ENCODE measurements at regions not wholly inside any gene's neighbourhood (a gene's known extent, or its start where the extent isn't known, plus 50 kb on each side); places are given as distances from the start of the nearest gene placed in this dataset.

GRCh38 chr21:39012326-39013230 lies 170.7 kb downstream of the PSMG1 start:
- Histone ChIP-seq H2AFZ (ENCODE audit: low read depth, low read length) (no peak overlapping the region), H3K36me3 (ENCODE audit: insufficient read depth, low read length) (no peaks in the 10 kb centered on the region), H3K79me2 (ENCODE audit: insufficient read depth, low read length) (no peaks in the 10 kb centered on the region), H3K27me3 (ENCODE audit: insufficient read depth, low read length, poor library complexity) (no peaks in the 10 kb centered on the region), H3K4me3 (ENCODE audit: low read depth in 1 of 2, low read length in 2 of 2) (no peak overlapping the region), H3K4me2 (ENCODE audit: insufficient read depth, low read length) (no peak overlapping the region), H3K9ac (ENCODE audit: low read depth, low read length) (no peak overlapping the region), H3K27ac (ENCODE audit: low read length) (no peak overlapping the region; the same call in 1 of the 2 replicates), H4K20me1 (ENCODE audit: insufficient read depth, low read length) (no peaks in the 10 kb centered on the region), H3K4me1 (ENCODE audit: insufficient read depth, low read length) (peaks cover 23% of the 10 kb centered on the region), H3K9me3 (ENCODE audit: insufficient read depth, low read length, severe bottlenecking) (no peaks in the 10 kb centered on the region)
- TF ChIP-seq EZH2 (IDR thresholded peaks at IDR 0.05; ENCODE audit: borderline replicate concordance, low read depth, low read length, severe bottlenecking), result no peak
- TF ChIP-seq, protein P1, sequence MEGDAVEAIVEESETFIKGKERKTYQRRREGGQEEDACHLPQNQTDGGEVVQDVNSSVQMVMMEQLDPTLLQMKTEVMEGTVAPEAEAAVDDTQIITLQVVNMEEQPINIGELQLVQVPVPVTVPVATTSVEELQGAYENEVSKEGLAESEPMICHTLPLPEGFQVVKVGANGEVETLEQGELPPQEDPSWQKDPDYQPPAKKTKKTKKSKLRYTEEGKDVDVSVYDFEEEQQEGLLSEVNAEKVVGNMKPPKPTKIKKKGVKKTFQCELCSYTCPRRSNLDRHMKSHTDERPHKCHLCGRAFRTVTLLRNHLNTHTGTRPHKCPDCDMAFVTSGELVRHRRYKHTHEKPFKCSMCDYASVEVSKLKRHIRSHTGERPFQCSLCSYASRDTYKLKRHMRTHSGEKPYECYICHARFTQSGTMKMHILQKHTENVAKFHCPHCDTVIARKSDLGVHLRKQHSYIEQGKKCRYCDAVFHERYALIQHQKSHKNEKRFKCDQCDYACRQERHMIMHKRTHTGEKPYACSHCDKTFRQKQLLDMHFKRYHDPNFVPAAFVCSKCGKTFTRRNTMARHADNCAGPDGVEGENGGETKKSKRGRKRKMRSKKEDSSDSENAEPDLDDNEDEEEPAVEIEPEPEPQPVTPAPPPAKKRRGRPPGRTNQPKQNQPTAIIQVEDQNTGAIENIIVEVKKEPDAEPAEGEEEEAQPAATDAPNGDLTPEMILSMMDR (IDR thresholded peaks at IDR 0.05; ENCODE audit: borderline replicate concordance, extremely low read depth, low read length, poor library complexity, severe bottlenecking), result peak; percentile 36
- ATAC-seq (ENCODE audit: insufficient read depth, low read depth) (peak; percentile 54; the same call in 2 of the 3 replicates), DNase-seq (peak; percentile 39)

DNA sequence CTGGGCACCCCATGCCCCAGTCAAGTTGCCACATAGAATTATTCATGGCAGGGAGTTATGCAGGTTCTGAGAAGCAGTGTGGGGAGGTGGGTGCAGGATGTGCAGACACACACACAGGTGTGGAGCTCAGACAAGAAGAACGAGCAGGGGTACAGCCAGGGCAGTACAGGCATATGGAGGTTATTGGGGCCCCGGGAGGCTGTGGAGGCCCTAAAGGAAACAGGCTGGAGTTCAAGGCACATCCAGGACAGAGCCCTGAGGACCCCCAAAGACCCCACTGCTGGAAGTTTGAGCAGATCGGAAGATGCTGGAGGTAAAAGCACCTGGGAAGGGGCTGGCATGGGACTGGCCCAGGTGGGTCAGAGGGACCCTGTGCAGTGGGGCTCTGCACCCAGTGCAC lies 171.3 kb downstream of the PSMG1 start:
- Histone ChIP-seq H3K4me3 (ENCODE audit: low read depth in 1 of 2, low read length in 2 of 2) (no peak overlapping the region), H3K27ac (ENCODE audit: low read length) (peak overlapping the region; percentile 11; the same call in 1 of the 2 replicates), H4K20me1 (ENCODE audit: insufficient read depth, low read length) (no peaks in the 10 kb centered on the region), H3K36me3 (ENCODE audit: insufficient read depth, low read length) (no peaks in the 10 kb centered on the region), H3K4me1 (ENCODE audit: insufficient read depth, low read length) (peaks cover 18% of the 10 kb centered on the region), H3K9ac (ENCODE audit: low read depth, low read length) (no peak overlapping the region), H3K27me3 (ENCODE audit: insufficient read depth, low read length, poor library complexity) (no peaks in the 10 kb centered on the region), H2AFZ (ENCODE audit: low read depth, low read length) (no peak overlapping the region), H3K9me3 (ENCODE audit: insufficient read depth, low read length, severe bottlenecking) (no peaks in the 10 kb centered on the region), H3K4me2 (ENCODE audit: insufficient read depth, low read length) (no peak overlapping the region), H3K79me2 (ENCODE audit: insufficient read depth, low read length) (no peaks in the 10 kb centered on the region)
- ATAC-seq (ENCODE audit: insufficient read depth, low read depth), result 0 out of 3 replicates have a peak, but pooled peaks have one; percentile 9
- DNase-seq, result no peak
- no peak for TF ChIP-seq EZH2 (IDR thresholded peaks at IDR 0.05; ENCODE audit: borderline replicate concordance, low read depth, low read length, severe bottlenecking)
- TF ChIP-seq, protein P1 (IDR thresholded peaks at IDR 0.05; ENCODE audit: borderline replicate concordance, extremely low read depth, low read length, poor library complexity, severe bottlenecking), result no peak

- Histone ChIP-seq H2AFZ (ENCODE audit: low read depth, low read length) (0 out of 2 replicates have a peak overlapping the region, but pooled peaks have one; percentile 22), H3K4me2 (ENCODE audit: insufficient read depth, low read length) (no peak overlapping the region), H3K9ac (ENCODE audit: low read depth, low read length) (no peak overlapping the region), H3K27ac (ENCODE audit: low read length) (peak overlapping the region; percentile 25; the same call in 1 of the 2 replicates), H3K27me3 (ENCODE audit: insufficient read depth, low read length, poor library complexity) (no peaks in the 10 kb centered on the region), H3K79me2 (ENCODE audit: insufficient read depth, low read length) (no peaks in the 10 kb centered on the region), H3K36me3 (ENCODE audit: insufficient read depth, low read length) (no peaks in the 10 kb centered on the region), H3K4me3 (ENCODE audit: low read depth in 1 of 2, low read length in 2 of 2) (no peak overlapping the region), H4K20me1 (ENCODE audit: insufficient read depth, low read length) (no peaks in the 10 kb centered on the region), H3K9me3 (ENCODE audit: insufficient read depth, low read length, severe bottlenecking) (no peaks in the 10 kb centered on the region), H3K4me1 (ENCODE audit: insufficient read depth, low read length) (peaks cover 18% of the 10 kb centered on the region)
- ATAC-seq (ENCODE audit: insufficient read depth, low read depth), result no peak
- TF ChIP-seq, protein P1 (IDR thresholded peaks at IDR 0.05; ENCODE audit: borderline replicate concordance, extremely low read depth, low read length, poor library complexity, severe bottlenecking), result no peak
- no peak for TF ChIP-seq EZH2 (IDR thresholded peaks at IDR 0.05; ENCODE audit: borderline replicate concordance, low read depth, low read length, severe bottlenecking)
- no peak for DNase-seq
Observed at GRCh38 chr21:39010629-39011404, 172.4 kb downstream of the PSMG1 start.
